ENCODE measurements at regions not wholly inside any gene's neighbourhood (a gene's known extent, or its start where the extent isn't known, plus 50 kb on each side); places are given as distances from the start of the nearest gene placed in this dataset.

GRCh38 chr4:111209706-111210105 is 586.8 kb upstream of the PITX2 start:
- Mint-ChIP-seq H3K4me1 (ENCODE audit: low read depth) (no peaks in the 10 kb centered on the region), H3K27me3 (ENCODE audit: low read depth) (no peaks in the 10 kb centered on the region), H3K36me3 (ENCODE audit: low read depth) (no peaks in the 10 kb centered on the region)

GRCh38 chr4:111210595-111210994 is 587.7 kb upstream of the PITX2 start:
- Mint-ChIP-seq H3K9me3 (peaks cover 4% of the 10 kb centered on the region), H3K27me3 (ENCODE audit: low read depth) (no peaks in the 10 kb centered on the region), H3K4me1 (ENCODE audit: low read depth) (no peaks in the 10 kb centered on the region), H3K27ac (no peak overlapping the region), H3K4me3 (no peak overlapping the region), H3K36me3 (ENCODE audit: low read depth) (no peaks in the 10 kb centered on the region)
- DNase-seq (ENCODE audit: low spot score), result no peak

More at GRCh38 chr4:111209706-111210105, 586.8 kb upstream of the PITX2 start:
- no peak for DNase-seq (ENCODE audit: low spot score)
- Mint-ChIP-seq H3K4me3 (no peak overlapping the region), H3K27ac (no peak overlapping the region), H3K9me3 (peaks cover 4% of the 10 kb centered on the region)

- Mint-ChIP-seq H3K4me3 (no peak overlapping the region), H3K27me3 (ENCODE audit: low read depth) (no peaks in the 10 kb centered on the region), H3K36me3 (ENCODE audit: low read depth) (no peaks in the 10 kb centered on the region), H3K4me1 (ENCODE audit: low read depth) (no peaks in the 10 kb centered on the region), H3K27ac (no peak overlapping the region), H3K9me3 (peaks cover 4% of the 10 kb centered on the region)
- no peak for DNase-seq (ENCODE audit: low spot score)
Observed at GRCh38 chr4:111213531-111213930, 590.7 kb upstream of the PITX2 start.

GRCh38 chr4:111214371-111214770 is 591.5 kb upstream of the PITX2 start:
- Mint-ChIP-seq H3K9me3 (peaks cover 4% of the 10 kb centered on the region), H3K4me1 (ENCODE audit: low read depth) (no peaks in the 10 kb centered on the region), H3K27me3 (ENCODE audit: low read depth) (no peaks in the 10 kb centered on the region), H3K4me3 (no peak overlapping the region), H3K27ac (no peak overlapping the region), H3K36me3 (ENCODE audit: low read depth) (no peaks in the 10 kb centered on the region)
- DNase-seq (ENCODE audit: low spot score), result no peak

GRCh38 chr4:111215755-111216154 is 592.9 kb upstream of the PITX2 start:
- H3K36me3 Mint-ChIP-seq (ENCODE audit: low read depth), result no peaks in the 10 kb centered on the region
- no peaks in the 10 kb centered on the region for H3K4me1 Mint-ChIP-seq (ENCODE audit: low read depth)
- DNase-seq (ENCODE audit: low spot score), result no peak
- no peak overlapping the region for H3K27ac Mint-ChIP-seq
- no peaks in the 10 kb centered on the region for H3K27me3 Mint-ChIP-seq (ENCODE audit: low read depth)
- H3K4me3 Mint-ChIP-seq, result no peak overlapping the region
- peaks cover 4% of the 10 kb centered on the region for H3K9me3 Mint-ChIP-seq

GRCh38 chr4:111216791-111217190 is 593.9 kb upstream of the PITX2 start:
- no peak for DNase-seq (ENCODE audit: low spot score)
- no peaks in the 10 kb centered on the region for H3K27me3 Mint-ChIP-seq (ENCODE audit: low read depth)
- no peaks in the 10 kb centered on the region for H3K4me1 Mint-ChIP-seq (ENCODE audit: low read depth)
- H3K9me3 Mint-ChIP-seq, result peaks cover 4% of the 10 kb centered on the region
- no peaks in the 10 kb centered on the region for H3K36me3 Mint-ChIP-seq (ENCODE audit: low read depth)
- no peak overlapping the region for H3K4me3 Mint-ChIP-seq
- no peak overlapping the region for H3K27ac Mint-ChIP-seq

- Mint-ChIP-seq H3K4me1 (ENCODE audit: low read depth) (no peaks in the 10 kb centered on the region), H3K27me3 (ENCODE audit: low read depth) (no peaks in the 10 kb centered on the region), H3K4me3 (no peak overlapping the region), H3K36me3 (ENCODE audit: low read depth) (no peaks in the 10 kb centered on the region), H3K9me3 (no peaks in the 10 kb centered on the region), H3K27ac (no peak overlapping the region)
- no peak for DNase-seq (ENCODE audit: low spot score)
Observed at GRCh38 chr4:111221371-111221770, 598.5 kb upstream of the PITX2 start.

- H3K27me3 Mint-ChIP-seq (ENCODE audit: low read depth), result no peaks in the 10 kb centered on the region
- H3K4me3 Mint-ChIP-seq, result no peak overlapping the region
- no peaks in the 10 kb centered on the region for H3K9me3 Mint-ChIP-seq
- DNase-seq (ENCODE audit: low spot score), result no peak
- no peaks in the 10 kb centered on the region for H3K36me3 Mint-ChIP-seq (ENCODE audit: low read depth)
- H3K4me1 Mint-ChIP-seq (ENCODE audit: low read depth), result no peaks in the 10 kb centered on the region
- H3K27ac Mint-ChIP-seq, result no peak overlapping the region
Observed at GRCh38 chr4:111228396-111228795, 605.5 kb upstream of the PITX2 start.

GRCh38 chr4:111228874-111229273 is 606.0 kb upstream of the PITX2 start:
- Mint-ChIP-seq H3K27ac (no peak overlapping the region), H3K9me3 (no peaks in the 10 kb centered on the region), H3K36me3 (ENCODE audit: low read depth) (no peaks in the 10 kb centered on the region), H3K27me3 (ENCODE audit: low read depth) (no peaks in the 10 kb centered on the region), H3K4me1 (ENCODE audit: low read depth) (no peaks in the 10 kb centered on the region), H3K4me3 (no peak overlapping the region)
- DNase-seq (ENCODE audit: low spot score), result no peak

GRCh38 chr4:111230265-111230664 is 607.4 kb upstream of the PITX2 start:
- no peak for DNase-seq (ENCODE audit: low spot score)
- Mint-ChIP-seq H3K4me3 (no peak overlapping the region), H3K27me3 (ENCODE audit: low read depth) (no peaks in the 10 kb centered on the region), H3K36me3 (ENCODE audit: low read depth) (no peaks in the 10 kb centered on the region), H3K4me1 (ENCODE audit: low read depth) (no peaks in the 10 kb centered on the region), H3K9me3 (no peaks in the 10 kb centered on the region), H3K27ac (no peak overlapping the region)

- H3K4me3 Mint-ChIP-seq, result no peak overlapping the region
- DNase-seq (ENCODE audit: low spot score), result no peak
- no peak overlapping the region for H3K27ac Mint-ChIP-seq
- no peaks in the 10 kb centered on the region for H3K27me3 Mint-ChIP-seq (ENCODE audit: low read depth)
- H3K36me3 Mint-ChIP-seq (ENCODE audit: low read depth), result no peaks in the 10 kb centered on the region
- no peaks in the 10 kb centered on the region for H3K4me1 Mint-ChIP-seq (ENCODE audit: low read depth)
- no peaks in the 10 kb centered on the region for H3K9me3 Mint-ChIP-seq
Observed at GRCh38 chr4:111231281-111231680, 608.4 kb upstream of the PITX2 start.

- no peaks in the 10 kb centered on the region for H3K27me3 Mint-ChIP-seq (ENCODE audit: low read depth)
- no peak overlapping the region for H3K4me3 Mint-ChIP-seq
Observed at GRCh38 chr4:111234939-111235338, 612.1 kb upstream of the PITX2 start.

GRCh38 chr4:111263836-111264235 is 641.0 kb upstream of the PITX2 start:
- H3K9me3 Mint-ChIP-seq, result no peaks in the 10 kb centered on the region
- DNase-seq (ENCODE audit: low spot score), result no peak
- no peaks in the 10 kb centered on the region for H3K4me1 Mint-ChIP-seq (ENCODE audit: low read depth)
- no peak overlapping the region for H3K4me3 Mint-ChIP-seq
- no peak overlapping the region for H3K27ac Mint-ChIP-seq
- H3K36me3 Mint-ChIP-seq (ENCODE audit: low read depth), result no peaks in the 10 kb centered on the region
- no peaks in the 10 kb centered on the region for H3K27me3 Mint-ChIP-seq (ENCODE audit: low read depth)

More at GRCh38 chr4:111234939-111235338, 612.1 kb upstream of the PITX2 start:
- H3K27ac Mint-ChIP-seq, result no peak overlapping the region
- no peaks in the 10 kb centered on the region for H3K4me1 Mint-ChIP-seq (ENCODE audit: low read depth)
- DNase-seq (ENCODE audit: low spot score), result no peak
- no peaks in the 10 kb centered on the region for H3K9me3 Mint-ChIP-seq
- H3K36me3 Mint-ChIP-seq (ENCODE audit: low read depth), result no peaks in the 10 kb centered on the region

- Mint-ChIP-seq H3K9me3 (no peaks in the 10 kb centered on the region), H3K36me3 (ENCODE audit: low read depth) (no peaks in the 10 kb centered on the region), H3K4me3 (no peak overlapping the region), H3K27me3 (ENCODE audit: low read depth) (no peaks in the 10 kb centered on the region), H3K27ac (no peak overlapping the region), H3K4me1 (ENCODE audit: low read depth) (peaks cover 1% of the 10 kb centered on the region)
- DNase-seq (ENCODE audit: low spot score), result no peak
Observed at GRCh38 chr4:111266937-111267336, 644.1 kb upstream of the PITX2 start.

GRCh38 chr4:111267786-111268185 is 644.9 kb upstream of the PITX2 start:
- Mint-ChIP-seq H3K4me1 (ENCODE audit: low read depth) (peaks cover 1% of the 10 kb centered on the region), H3K27ac (no peak overlapping the region), H3K27me3 (ENCODE audit: low read depth) (no peaks in the 10 kb centered on the region), H3K9me3 (no peaks in the 10 kb centered on the region), H3K4me3 (no peak overlapping the region), H3K36me3 (ENCODE audit: low read depth) (no peaks in the 10 kb centered on the region)
- DNase-seq (ENCODE audit: low spot score), result no peak

All from T-helper 2 cell treated with Interferon-gamma antibody and Interleukin-4, amounts not matched to agents 5 μg/mL and 100 μg/mL, for 36 hours (primary cell).